Esophagus muscularis mucosa (tissue), 3 donors: ENCODE measurements at regions not wholly inside any gene's neighbourhood (a gene's known extent, or its start where the extent isn't known, plus 50 kb on each side); places are given as distances from the start of the nearest gene placed in this dataset.

ENCODE experiments used
- CTCF ChIP-seq, 3 experiments: fragments of 200-600 bp in 2 of 3; fragments of 450-650 bp in 1 of 3; sonication (generic) in 2 of 3; IDR thresholded peaks; one replicate each; pipeline ENCODE4 v1.5.1; 2017 to 2019; ENCODE audit warnings: antibody characterized with exemption in 3 of 3, mild to moderate bottlenecking in 2 of 3, moderate library complexity in 1 of 3
- POLR2A ChIP-seq: fragments of 450-650 bp; IDR thresholded peaks from one replicate; pipeline ENCODE4 v1.6.1; 2017; ENCODE audit warnings: antibody characterized with exemption, moderate library complexity, mild to moderate bottlenecking, low read depth
- POLR2AphosphoS5 ChIP-seq, 2 donors: sonication (generic); formaldehyde crosslinking; IDR thresholded peaks; one replicate each; pipeline ENCODE4 v1.6.1; 2017; ENCODE audit warnings: antibody characterized with exemption in 2 of 2

DNA sequence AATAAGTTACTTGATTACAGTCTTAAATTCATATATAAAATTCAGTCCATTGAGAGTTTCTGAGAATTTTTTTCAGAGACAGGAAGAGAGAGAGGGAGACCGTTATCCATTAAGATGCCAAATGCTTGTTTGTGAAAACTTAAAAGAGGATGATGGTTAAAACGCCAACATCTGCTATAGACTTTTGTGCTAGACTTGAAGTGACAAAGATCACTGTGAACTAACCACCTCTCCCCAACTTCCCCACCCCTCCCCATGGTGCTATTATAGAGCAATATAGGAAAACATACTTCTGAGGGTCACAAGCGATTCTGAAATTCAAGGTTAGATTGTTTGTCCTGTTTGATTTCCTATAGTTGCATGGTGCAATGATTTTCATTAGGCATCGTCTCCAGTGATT lies 440.8 kb downstream of the RMST start:
- TF ChIP-seq POLR2AphosphoS5 (IDR thresholded peaks at IDR 0.05) (no peak), CTCF (IDR thresholded peaks at IDR 0.05) (no peak), POLR2A (no peak)
